GM23338 (cell line): ENCODE measurements at regions not wholly inside any gene's neighbourhood (a gene's known extent, or its start where the extent isn't known, plus 50 kb on each side); places are given as distances from the start of the nearest gene placed in this dataset.

Source experiments
- CTCF ChIP-seq, 2 experiments: fragments of 200-600 bp in 1 of 2; sonication (generic) in 1 of 2; conservative IDR thresholded peaks; 2 replicates each; pipeline versions ENCODE4 v1.5.1 to v1.6.1; 2016 to 2017; ENCODE audit warnings: antibody characterized with exemption in 2 of 2, low read depth in 2 of 2, mild to moderate bottlenecking in 2 of 2, moderate library complexity in 1 of 2
- EZH2 ChIP-seq: fragments of 200-600 bp; sonication (generic); IDR thresholded peaks from one replicate; pipeline ENCODE4 v1.8.0; 2017; ENCODE audit warnings: antibody characterized with exemption, mild to moderate bottlenecking, low read depth; ENCODE audit not compliant: unreplicated experiment
- EZH2phosphoT487 ChIP-seq: fragments of 200-600 bp; sonication (generic); IDR thresholded peaks from one replicate; pipeline ENCODE4 v1.8.1; 2018; ENCODE audit warnings: antibody characterized with exemption; ENCODE audit not compliant: unreplicated experiment
- JUNB ChIP-seq: IDR thresholded peaks from one replicate; pipeline ENCODE4 v1.6.1; 2016; ENCODE audit warnings: antibody characterized with exemption; ENCODE audit not compliant: unreplicated experiment
- NANOG ChIP-seq: IDR thresholded peaks from 2 replicates; pipeline ENCODE4 v1.6.1; 2016; ENCODE audit warnings: antibody characterized with exemption, borderline replicate concordance
- POLR2AphosphoS5 ChIP-seq: IDR thresholded peaks from 2 replicates; pipeline ENCODE4 v1.6.1; 2016; ENCODE audit warnings: antibody characterized with exemption, low read depth
- REST ChIP-seq: IDR thresholded peaks from one replicate; pipeline ENCODE4 v1.6.1; 2018; ENCODE audit warnings: antibody characterized with exemption; ENCODE audit not compliant: unreplicated experiment
- ZNF331 ChIP-seq: fragments of 250-450 bp; sonication (Bioruptor Pico); IDR thresholded peaks from 2 replicates; pipeline ENCODE4 v1.5.0; 2020; ENCODE audit warnings: low read depth, mild to moderate bottlenecking, moderate library complexity
- ZNF462 ChIP-seq: fragments of 250-450 bp; sonication (Bioruptor Pico); IDR thresholded peaks from 2 replicates; pipeline ENCODE4 v1.5.0; 2020; ENCODE audit warnings: mild to moderate bottlenecking, moderate library complexity

- TF ChIP-seq CTCF (conservative IDR thresholded peaks at IDR 0.05; ENCODE audit: low read depth in 2 of 2), result no peak
- TF ChIP-seq REST, result no peak
- TF ChIP-seq EZH2, result no peak
- TF ChIP-seq JUNB, result no peak
- no peak for TF ChIP-seq POLR2AphosphoS5
- no peak for TF ChIP-seq EZH2phosphoT487
- TF ChIP-seq ZNF462 (CRISPR knock-in tag), result no peak
- no peak for TF ChIP-seq ZNF331 (CRISPR knock-in tag)
- no peak for TF ChIP-seq NANOG
These were observed 152.0 kb upstream of the STX18 start for GRCh38 chr4:4693755-4694295.
